ENCODE measurements at regions not wholly inside any gene's neighbourhood (a gene's known extent, or its start where the extent isn't known, plus 50 kb on each side); places are given as distances from the start of the nearest gene placed in this dataset.

DNA sequence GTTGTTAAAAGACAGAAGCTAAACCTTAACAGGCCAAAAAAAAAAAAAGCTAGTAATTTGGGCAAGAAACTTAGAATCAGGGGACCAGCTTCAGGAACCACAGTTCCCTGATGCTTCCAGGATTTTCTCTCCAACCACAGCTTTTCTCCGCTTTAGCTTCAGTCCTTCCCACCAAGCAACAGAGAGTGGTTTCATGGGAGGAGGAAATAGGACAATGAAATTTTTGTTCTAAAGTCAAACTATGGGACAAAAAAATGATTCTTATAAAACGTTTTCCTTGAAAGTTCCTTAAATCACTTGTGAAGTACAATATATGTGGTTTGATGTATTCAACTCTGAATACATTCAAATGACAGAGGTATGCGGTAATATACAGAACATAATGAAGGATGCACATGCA is 71.0 kb upstream of the DHX15 start:
- TF ChIP-seq, protein P1, sequence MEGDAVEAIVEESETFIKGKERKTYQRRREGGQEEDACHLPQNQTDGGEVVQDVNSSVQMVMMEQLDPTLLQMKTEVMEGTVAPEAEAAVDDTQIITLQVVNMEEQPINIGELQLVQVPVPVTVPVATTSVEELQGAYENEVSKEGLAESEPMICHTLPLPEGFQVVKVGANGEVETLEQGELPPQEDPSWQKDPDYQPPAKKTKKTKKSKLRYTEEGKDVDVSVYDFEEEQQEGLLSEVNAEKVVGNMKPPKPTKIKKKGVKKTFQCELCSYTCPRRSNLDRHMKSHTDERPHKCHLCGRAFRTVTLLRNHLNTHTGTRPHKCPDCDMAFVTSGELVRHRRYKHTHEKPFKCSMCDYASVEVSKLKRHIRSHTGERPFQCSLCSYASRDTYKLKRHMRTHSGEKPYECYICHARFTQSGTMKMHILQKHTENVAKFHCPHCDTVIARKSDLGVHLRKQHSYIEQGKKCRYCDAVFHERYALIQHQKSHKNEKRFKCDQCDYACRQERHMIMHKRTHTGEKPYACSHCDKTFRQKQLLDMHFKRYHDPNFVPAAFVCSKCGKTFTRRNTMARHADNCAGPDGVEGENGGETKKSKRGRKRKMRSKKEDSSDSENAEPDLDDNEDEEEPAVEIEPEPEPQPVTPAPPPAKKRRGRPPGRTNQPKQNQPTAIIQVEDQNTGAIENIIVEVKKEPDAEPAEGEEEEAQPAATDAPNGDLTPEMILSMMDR (IDR thresholded peaks at IDR 0.05; ENCODE audit: low read length), result no peak
- TF ChIP-seq EZH2 (optimal IDR thresholded peaks at IDR 0.05; ENCODE audit: low read depth, low read length) (no peak), EZH2phosphoT487 (IDR thresholded peaks at IDR 0.05; ENCODE audit: low read length) (no peak)
